GM19467 (cell line): ENCODE measurements at regions not wholly inside any gene's neighbourhood (a gene's known extent, or its start where the extent isn't known, plus 50 kb on each side); places are given as distances from the start of the nearest gene placed in this dataset.

Experiments used
- ATAC-seq: cut with Tn5 transposase; IDR thresholded peaks from one replicate; pipeline ENCODE4 v1.9.1; 2021; ENCODE audit warnings: mild to moderate bottlenecking, moderate library complexity; ENCODE audit not compliant: unreplicated experiment

DNA sequence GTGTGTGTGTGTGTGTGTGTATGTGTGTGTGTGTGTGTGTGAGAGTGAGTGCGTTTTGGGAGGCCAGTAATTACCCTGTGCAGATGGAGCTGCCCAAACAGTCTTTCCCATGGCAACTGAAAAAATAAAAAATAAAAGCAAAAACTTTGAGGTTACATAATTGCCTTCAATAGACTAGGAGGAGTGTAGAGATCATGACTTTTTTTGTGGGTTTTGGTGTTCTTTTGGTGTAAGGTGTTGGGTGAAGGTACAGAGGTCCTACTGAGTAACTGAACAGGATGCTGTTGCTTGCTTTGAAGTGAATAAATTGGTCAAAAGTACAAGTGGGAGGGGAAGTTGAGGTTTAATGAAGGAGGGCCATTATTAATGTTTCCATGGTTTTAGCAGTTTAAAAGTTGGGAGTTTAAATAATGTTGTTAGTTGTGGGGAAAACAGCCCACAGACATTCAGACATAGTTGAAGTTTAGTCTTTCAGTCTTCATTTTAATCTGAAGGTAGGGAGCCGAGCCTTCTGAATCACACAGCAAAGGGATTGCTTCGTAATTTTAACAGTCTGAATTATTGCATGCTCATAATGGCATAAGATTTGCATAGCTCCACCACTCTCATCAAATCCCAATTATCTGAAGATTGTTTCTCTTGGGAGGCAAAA lies 251.4 kb downstream of the PRL start:
- ATAC-seq: no peak

DNA sequence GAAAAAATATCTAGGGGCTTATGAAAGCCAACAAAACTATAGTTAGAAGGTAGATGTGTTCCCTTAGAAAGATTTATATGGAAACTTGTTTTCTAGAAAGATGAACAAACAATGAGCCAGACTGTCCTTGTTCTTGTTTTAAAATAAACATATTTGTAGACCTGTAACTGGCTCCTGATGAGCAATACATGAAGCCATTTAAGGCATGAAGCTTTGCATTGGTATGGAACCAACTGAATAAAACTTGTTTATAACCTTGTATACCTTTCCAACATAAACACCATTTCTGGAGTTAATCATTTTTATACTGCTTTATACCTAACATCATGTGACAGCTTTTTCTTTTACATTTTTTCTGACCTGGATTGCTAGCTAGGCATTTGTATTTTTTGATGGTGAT lies 247.8 kb downstream of the PRL start:
- no peak for ATAC-seq

DNA sequence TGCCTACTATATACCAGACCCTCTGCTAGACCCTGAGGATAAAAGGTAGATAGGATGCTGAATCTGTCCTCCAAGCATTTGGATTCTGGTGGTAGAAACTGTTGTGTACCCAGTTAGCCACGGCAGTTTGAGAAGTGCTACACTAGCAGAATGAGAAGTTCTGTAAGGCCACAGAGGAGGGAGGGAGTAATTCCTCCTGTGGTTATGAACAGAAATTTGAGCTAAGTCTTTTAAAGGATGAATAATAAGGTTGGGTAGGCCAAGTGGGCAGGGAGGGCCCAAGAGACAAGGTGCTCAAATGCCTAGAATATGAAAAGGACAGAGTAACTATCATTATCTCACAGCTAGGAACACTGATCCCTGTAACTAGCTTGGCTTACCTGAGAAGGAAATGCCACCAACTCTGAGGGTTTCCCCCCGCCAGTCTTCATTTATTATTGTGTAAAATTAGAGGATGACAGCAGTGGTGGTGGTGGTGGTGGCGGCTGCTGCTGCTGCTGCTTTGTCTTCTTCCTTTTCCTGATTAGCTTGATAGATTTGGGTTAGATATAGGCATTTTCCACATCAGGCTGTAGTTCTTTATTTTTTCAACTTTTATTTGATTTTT lies 243.3 kb downstream of the PRL start:
- no peak for ATAC-seq

DNA sequence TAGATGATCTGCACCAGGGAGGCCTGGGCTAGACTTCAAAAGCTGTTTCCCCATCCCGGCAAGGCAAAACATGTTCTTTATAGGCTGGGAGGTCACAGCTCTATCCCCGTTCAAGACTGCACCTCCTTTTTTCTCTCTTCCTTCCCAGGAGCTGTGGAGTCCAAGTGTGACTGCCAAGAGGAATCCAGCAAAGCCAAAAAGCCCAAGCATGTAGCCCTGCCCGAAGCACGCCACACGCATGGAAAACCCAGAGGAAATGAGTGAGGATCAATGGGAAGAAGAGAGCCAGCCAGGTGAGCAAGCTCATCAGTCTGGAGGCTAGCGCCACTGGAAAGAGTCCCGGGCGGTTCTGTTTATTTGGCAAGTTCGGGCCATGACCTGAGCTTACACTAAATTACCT lies 240.4 kb downstream of the PRL start:
- no peak for ATAC-seq

DNA sequence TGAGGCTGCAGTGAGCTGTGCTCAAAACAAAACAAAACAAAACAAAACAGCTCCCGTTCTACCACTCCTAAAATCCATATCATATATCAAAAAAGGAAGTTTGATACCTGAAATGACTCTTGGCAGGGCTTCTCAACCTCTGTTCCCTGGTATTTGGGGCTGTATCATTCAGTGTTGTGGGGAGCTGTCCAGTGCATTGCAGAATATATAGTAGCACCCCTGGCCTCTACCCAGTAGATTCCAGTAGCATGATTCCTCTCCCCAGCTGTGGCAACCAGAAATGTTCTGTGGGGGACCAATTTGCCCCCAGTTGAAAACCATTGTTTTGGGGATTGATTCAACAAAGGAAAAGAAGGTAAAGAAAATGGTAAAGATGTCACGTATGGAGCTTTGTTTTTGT lies 238.9 kb downstream of the PRL start:
- ATAC-seq: no peak

DNA sequence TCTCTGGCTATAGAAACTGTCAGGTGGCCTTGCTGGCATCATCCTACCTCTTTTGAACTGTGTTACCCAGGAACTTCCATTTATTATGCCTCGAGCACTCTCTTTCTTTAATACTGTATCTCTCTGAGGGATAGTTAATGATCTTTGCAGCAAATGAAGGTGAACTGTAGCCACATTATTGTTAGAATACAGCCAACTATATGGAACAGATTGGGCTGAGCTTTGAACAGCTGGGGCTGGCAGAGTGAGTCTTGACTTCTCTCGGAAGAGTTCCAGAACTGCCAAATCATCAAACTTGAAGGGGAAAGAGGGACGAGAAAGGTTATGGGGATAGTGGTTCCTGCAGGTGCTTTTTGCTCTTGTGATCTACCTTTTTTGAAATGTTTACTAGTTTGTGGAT lies 237.7 kb downstream of the PRL start:
- no peak for ATAC-seq

DNA sequence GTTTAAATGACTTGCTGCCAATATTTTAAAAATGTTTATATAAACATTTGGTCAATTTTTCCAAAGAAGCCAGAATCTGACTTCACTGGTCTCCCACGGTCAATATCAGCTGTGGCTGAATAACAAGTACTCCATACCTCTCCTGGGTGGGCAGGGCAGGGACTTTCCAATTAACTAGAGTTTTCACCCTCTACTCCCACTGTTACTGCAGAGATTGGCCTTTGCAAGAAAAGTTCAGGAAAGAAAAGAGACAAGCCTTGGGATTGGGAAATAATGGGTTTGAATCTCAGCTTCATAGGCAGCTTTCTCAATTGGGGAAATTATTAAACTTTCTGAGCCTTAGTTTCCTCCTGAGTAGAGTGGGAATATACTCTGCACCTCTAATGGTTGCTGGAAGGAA lies 236.9 kb downstream of the PRL start:
- no peak for ATAC-seq

DNA sequence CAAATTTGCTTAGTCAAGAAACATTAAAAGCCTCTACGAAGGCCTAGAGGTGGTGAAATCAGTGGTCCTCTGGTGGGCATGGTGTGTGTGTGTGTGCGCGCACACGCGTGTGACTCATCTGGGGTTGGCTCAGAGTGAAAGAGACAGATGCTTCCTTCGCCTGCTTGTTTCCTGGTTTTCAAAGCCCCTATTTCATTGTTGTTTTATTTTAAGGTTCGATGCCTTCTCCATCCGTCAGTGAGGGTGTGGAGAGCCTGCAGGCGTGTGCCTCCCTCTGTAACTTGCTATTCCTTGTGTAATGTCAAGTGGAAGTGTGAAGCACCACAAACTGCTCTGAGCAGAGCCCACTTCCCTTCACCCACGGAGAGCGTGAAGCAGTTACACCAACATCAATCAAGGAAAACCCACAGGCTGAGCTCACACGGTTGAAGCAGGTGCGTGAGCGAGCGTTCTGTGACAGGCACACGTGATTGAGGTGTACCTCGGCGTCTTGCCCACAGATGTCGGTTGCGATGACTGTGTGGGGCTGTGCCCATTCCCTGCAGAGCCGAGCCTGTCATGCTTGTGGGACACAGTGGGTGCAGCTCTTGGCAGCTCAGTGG lies 233.9 kb downstream of the PRL start:
- ATAC-seq: peak; percentile 75

DNA sequence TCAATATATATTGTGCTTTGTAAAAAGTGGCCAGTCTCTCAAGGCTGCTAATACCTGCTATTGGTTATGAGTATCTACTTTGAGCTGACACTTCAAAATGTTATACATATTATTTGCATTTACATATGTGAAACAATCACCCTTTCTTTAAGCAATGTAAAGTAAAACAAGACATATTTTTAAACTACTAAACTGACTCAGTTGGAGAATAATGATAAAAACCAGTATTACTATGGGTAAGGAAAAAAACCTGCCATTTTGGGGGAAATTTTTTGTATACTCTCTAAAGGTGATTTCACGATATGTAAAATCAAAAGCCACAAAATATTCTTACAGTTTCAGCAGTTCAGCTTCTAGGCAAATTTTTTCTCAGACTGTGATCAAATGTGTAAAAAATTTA lies 232.3 kb downstream of the PRL start:
- ATAC-seq: no peak

DNA sequence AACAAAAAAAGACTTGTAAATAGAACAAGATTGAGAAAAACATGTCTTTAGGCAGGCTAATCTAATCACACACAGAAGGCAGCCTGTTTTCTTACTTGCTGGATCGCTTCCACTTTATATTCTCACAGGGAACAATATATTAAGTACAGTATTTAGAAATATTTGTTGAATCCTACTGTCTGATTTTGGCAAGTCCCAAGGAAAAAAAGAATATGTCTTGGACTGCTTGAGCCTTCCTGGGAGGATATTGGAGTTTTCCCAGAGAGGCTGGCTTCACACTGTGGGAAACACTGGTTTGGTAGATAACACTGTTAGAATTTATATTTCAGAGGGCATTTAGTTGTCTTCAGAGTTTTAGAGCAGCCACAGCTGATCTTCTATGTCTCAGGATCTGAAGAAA lies 229.7 kb downstream of the PRL start:
- no peak for ATAC-seq

DNA sequence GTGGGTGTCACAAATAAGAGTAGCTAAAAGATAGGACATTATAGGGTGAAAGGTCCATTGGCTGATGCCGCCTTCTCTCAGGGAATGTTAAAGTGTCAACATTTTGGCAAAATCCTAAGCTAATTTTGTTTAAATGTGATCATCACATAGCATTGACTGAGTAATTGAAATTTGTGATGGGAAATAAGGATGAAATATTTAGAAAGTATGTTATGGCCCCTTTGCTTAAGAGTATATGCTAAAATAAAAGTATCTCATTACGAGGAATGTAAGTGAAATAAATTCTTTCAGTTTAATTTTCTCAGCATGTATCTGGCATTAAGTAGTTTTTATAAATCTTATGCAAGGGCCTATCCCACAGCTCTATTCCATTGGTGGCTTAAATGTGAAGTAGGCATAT lies 229.2 kb downstream of the PRL start:
- no peak for ATAC-seq

DNA sequence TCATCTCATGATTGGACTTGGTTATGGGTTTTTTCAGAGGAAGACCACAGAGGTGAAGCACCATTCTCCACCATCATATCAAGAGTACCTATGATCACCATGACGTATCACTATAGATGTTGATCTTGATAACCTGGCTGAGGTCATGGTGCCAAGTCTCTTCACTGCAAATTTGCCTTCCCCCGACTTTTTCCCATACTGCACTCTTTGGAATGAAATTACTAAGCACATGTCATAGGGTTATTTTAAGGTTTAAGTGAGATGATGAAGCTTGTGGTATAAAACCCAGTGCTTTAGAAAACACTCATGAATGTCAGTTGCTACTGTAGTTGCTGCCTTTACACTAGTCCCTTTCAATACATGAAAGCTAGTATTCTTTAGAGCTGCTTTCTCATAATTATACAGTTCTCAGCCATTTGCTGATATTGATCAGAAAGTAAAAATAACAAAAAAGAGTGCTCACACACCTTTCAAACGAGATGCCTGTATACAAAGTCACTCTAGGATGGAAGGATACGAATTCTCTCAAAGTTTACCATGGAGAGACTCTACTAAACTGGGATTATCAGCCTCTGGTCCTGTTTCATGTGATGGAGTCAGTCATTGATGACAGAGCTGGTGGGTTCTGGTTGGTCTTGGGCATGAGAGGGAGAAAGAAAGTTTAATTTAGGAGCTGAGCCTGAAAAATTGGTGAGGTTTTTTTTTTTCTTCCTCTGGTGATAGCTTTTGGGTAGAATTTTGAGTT lies 228.1 kb downstream of the PRL start:
- ATAC-seq: no peak

DNA sequence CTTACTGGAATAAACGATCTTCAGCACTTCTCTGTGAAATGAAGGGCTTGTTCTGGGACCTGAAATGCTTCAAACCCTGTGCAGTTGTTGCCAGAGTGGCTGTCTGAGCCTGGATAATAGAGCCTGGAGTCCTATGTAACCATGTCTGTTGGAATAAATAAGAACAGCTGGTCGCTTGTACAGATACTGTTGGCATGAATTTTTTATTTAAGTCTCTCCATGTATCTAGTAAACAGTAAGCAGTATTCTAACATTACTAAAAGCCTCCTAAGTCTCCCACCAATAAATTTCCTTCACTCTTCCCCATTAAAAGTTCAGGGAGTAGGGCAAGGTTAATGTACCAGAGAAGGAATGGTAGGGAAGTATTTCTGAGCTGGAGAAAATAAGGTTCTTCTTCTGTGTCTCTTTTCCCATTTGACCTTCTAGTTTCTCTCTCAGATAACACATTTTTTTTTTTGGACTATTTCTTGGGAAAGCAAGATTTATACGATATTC lies 227.5 kb downstream of the PRL start:
- no peak for ATAC-seq

DNA sequence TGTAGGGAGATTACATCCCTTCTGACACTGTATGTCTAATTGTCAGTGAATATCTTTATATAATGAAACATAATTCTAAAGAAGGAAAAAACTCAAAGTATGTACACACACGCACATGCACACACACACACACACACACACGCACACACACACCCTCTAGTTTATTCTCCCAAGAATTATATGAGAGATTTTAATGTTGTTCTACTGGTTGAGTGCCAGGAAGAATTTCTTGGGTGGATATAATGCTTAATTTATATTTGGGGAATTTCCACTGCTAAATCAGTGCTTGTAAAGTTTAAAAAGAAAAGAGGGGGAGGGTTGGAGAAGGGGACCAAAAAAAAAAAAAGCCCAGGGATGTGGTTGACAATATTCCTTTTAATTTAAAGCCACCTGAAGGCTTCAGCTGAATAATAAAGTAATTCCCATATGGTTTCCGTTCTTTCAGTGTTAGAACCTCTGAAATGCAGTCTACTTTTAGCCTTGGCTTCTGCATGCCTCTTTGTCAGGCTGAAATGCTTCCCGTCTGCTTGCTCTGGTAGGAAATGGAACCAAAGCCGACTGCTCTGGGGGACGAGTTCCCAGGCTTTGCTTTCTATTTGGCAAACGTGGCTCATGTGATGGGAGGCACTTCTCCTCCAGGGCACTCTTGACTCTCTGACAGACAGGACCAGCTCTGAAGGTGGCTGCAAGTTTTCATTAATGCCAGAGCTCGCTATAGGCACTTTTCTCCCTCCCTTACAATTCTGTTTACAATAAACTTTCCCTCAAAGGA lies 225.4 kb downstream of the PRL start:
- no peak for ATAC-seq

DNA sequence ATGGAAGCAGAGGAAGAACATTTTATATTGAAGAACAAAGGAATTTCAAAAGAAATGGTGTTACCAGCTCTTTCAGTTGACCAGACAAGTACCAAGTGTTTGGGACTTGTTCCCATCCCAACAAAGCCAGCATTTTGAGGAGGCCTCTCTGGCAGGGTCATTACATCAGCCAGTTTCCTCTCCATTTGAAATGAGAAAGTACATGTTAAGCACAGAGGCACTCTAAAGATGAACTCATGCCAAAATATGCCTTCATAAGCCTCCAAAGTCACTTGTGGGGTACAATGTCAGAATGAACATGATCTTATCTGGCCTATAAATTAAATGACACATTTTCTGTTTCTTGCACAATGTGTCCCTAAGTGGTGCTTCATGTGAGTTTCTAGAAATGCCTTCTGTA lies 223.9 kb downstream of the PRL start:
- no peak for ATAC-seq

DNA sequence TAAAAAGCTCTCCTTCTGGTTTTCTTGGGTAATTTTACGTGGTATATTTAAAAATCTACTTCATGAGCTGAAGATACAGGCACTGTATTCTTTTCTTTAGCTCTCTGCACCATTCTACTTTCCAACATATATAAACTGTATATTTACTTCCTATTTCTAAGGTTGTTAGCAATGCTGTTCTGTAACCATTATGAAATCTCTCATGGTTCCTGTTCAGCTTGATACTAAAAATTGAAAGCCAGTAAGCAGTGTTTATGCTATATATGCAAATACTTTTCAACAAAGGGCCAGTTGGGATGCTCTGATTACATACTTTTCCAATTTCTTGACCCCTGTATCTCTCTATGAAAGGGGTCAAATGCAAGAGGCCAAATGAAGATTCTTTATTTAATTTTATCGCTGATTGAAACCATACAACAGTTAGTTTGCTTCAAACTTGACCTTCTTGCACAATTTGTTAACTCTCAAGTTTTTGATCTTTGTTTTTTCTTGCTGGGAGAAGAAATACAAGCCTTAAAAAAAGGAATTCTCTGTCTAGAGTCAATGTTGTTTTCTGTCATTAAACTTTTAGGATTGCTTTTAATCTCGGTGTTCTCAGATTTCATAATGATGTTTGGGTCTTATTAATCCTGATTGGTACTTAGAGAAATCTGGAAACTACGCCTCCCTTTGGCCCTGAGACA lies 223.2 kb downstream of the PRL start:
- ATAC-seq: no peak

DNA sequence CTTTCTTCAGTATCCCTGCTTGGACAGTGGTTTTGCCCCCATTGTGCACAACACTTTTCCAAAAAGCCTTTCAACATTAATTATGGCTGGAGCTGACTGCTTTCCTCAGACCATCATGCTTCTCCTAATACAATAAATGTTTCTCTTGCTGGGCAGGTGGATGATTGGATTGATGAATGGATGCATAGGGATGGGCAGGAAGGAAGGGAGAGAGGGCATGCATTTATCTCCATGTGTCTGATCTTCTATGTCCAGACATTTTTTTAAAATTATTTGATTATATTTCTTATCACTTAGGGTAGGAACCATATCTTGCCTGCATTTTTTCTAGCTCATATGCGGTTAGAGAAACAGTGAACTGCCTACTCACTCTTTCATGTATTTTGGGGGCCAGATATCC lies 218.5 kb downstream of the PRL start:
- no peak for ATAC-seq

DNA sequence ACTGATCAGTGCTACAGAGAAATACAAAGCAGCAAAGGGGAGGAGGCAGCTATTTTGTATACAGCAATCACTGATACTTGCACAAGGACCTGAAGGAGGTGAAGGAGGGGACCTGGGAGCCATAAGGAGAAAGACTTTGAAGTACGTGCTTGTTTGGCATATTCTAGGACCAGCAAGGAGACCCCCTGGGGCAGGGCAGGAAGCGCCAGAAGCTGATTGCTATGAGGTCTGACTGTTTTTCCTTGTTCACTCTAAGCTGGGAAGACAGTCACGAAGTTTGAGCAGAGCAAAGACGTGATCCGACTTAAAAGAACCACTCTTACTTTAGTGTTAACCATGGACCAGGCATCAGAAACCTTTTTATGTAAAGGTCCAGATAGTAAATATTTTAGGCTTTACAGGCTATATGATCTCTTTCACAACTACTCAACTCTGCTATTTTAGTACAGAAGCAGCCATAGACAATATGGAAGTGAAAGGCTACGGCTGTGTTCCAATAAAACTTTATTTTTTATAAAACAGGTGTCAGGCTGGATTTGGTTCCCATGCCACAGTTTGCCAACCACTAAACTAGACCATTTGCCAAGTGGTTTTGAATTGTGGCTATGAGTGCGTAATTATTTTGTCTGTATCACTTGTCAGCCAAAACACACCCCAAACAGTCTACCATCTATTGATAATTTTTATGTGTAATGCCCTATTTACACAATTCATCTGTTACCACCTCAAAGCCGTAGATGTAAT lies 217.9 kb downstream of the PRL start:
- no peak for ATAC-seq

DNA sequence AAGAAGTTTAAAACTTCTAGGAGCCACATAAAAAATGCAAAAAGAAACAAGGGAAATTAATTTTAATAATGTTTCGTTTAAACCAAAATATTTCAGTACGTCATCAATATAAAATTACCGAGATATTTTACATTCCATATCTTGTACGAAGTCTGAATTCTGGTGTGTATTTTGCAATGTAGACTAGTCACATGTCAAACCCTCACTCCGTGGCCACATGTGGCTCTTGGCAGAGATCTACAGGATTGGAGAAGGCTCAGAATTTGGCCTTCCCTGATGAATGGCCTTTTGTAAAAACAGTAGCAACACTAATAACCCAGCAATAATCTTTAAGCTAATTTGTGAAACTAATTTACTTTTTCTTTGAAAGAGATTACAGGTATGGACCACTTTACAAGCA lies 217.1 kb downstream of the PRL start:
- ATAC-seq: no peak

DNA sequence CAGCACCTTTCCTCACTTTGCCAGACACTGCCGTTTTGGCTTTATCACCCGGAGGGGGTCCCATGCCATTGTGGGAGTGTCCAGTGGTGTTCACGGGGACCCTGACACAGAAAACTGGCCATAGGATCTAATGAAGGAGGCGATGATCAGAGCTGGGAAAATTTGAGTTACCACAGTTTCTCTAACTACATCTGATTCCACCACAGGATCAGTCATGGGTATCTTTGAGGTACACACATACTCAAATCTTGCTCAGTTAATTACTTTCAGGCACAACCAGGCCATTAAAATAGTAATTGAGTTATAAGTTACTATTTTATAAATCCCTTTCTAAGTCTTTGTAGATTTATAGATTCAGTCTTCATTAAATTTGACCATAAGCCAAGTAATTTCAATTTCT lies 215.1 kb downstream of the PRL start:
- no peak for ATAC-seq
